WTC11 (cell line): ENCODE measurements at regions not wholly inside any gene's neighbourhood (a gene's known extent, or its start where the extent isn't known, plus 50 kb on each side); places are given as distances from the start of the nearest gene placed in this dataset.

Experiments used
- CREM ChIP-seq: sonication (generic); formaldehyde crosslinking; IDR thresholded peaks from 2 replicates; pipeline ENCODE4 v1.8.1; 2022; ENCODE audit warnings: mild to moderate bottlenecking, missing genetic modification reagents, moderate library complexity
- ETV6 ChIP-seq: sonication (generic); formaldehyde crosslinking; IDR thresholded peaks from 2 replicates; pipeline ENCODE4 v1.8.1; 2022; ENCODE audit warnings: mild to moderate bottlenecking, missing genetic modification reagents
- JUN ChIP-seq: sonication (generic); formaldehyde crosslinking; IDR thresholded peaks from 2 replicates; pipeline ENCODE4 v1.8.0; 2023; ENCODE audit warnings: mild to moderate bottlenecking, missing genetic modification reagents
- SMAD4 ChIP-seq: sonication (generic); formaldehyde crosslinking; IDR thresholded peaks from 2 replicates; pipeline ENCODE4 v1.8.0; 2022; ENCODE audit warnings: mild to moderate bottlenecking, missing genetic modification reagents
- SP1 ChIP-seq: sonication (generic); formaldehyde crosslinking; conservative IDR thresholded peaks from 2 replicates; pipeline ENCODE4 v1.8.1; 2022; ENCODE audit warnings: missing genetic modification reagents
- ZNF317 ChIP-seq: sonication (generic); formaldehyde crosslinking; IDR thresholded peaks from 2 replicates; pipeline ENCODE4 v1.8.1; 2023; ENCODE audit warnings: low read depth, mild to moderate bottlenecking, moderate library complexity, missing genetic modification reagents, borderline replicate concordance
- ZNF416 ChIP-seq: fragments of 250-450 bp; sonication (Bioruptor Pico); IDR thresholded peaks from 2 replicates; pipeline ENCODE4 v1.9.0; 2021; ENCODE audit warnings: mild to moderate bottlenecking, inconsistent platforms
- TF ChIP-seq, protein P1 (sequence below): fragments of 200-600 bp; IDR thresholded peaks from 2 replicates; pipeline ENCODE4 v1.8.0; 2022; ENCODE audit warnings: antibody characterized with exemption

DNA sequence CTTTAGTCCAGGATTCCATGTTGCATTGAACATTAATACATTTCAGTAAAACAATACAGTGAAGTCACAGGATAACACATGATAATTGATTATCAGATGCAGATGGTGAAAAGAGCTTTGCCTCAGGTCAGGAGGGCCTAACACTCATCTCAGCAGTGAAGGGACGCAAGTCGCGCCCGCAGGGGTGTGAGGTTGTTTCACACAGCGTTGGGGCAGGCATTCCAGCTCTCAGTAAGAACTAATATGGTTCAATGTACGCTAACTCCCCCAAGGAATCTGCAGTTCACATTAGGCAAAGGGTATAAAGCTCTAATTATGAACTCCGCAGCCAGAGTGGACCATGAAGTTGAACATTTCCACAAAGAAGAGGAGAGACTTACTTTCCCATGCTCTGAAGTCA lies 53.1 kb upstream of the ATL2 start:
- TF ChIP-seq SMAD4 (CRISPR knock-in tag) (no peak), ZNF416 (CRISPR knock-in tag) (no peak), CREM (CRISPR knock-in tag) (no peak), JUN (CRISPR knock-in tag) (no peak), ETV6 (no peak), SP1 (CRISPR knock-in tag) (no peak), ZNF317 (CRISPR knock-in tag) (no peak)
- TF ChIP-seq, protein P1, sequence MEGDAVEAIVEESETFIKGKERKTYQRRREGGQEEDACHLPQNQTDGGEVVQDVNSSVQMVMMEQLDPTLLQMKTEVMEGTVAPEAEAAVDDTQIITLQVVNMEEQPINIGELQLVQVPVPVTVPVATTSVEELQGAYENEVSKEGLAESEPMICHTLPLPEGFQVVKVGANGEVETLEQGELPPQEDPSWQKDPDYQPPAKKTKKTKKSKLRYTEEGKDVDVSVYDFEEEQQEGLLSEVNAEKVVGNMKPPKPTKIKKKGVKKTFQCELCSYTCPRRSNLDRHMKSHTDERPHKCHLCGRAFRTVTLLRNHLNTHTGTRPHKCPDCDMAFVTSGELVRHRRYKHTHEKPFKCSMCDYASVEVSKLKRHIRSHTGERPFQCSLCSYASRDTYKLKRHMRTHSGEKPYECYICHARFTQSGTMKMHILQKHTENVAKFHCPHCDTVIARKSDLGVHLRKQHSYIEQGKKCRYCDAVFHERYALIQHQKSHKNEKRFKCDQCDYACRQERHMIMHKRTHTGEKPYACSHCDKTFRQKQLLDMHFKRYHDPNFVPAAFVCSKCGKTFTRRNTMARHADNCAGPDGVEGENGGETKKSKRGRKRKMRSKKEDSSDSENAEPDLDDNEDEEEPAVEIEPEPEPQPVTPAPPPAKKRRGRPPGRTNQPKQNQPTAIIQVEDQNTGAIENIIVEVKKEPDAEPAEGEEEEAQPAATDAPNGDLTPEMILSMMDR = no peak
